GM12891 (cell line): ENCODE measurements at regions not wholly inside any gene's neighbourhood (a gene's known extent, or its start where the extent isn't known, plus 50 kb on each side); places are given as distances from the start of the nearest gene placed in this dataset.

Source experiments
- PAX5 ChIP-seq: IDR thresholded peaks from 2 replicates; pipeline ENCODE4 v1.6.1; 2011; ENCODE audit warnings: low read length, moderate library complexity, mild to moderate bottlenecking; ENCODE audit not compliant: insufficient read depth, severe bottlenecking
- POLR2A ChIP-seq: IDR thresholded peaks from 2 replicates; pipeline ENCODE4 v1.6.1; 2011; ENCODE audit warnings: low read depth, low read length, control low read depth
- POLR2AphosphoS5 ChIP-seq: IDR thresholded peaks from 2 replicates; pipeline ENCODE4 v1.6.1; 2011; ENCODE audit warnings: low read depth, low read length, control low read depth
- SPI1 ChIP-seq: IDR thresholded peaks from 2 replicates; pipeline ENCODE4 v1.6.1; 2011; ENCODE audit warnings: low read depth, low read length, control low read depth
- TAF1 ChIP-seq: IDR thresholded peaks from 2 replicates; pipeline ENCODE4 v1.6.1; 2011; ENCODE audit warnings: low read depth, low read length, control low read depth

- TF ChIP-seq POLR2A = no peak
- TF ChIP-seq POLR2AphosphoS5 = no peak
- TF ChIP-seq TAF1 = no peak
- TF ChIP-seq SPI1 = no peak
- TF ChIP-seq PAX5 = no peak
Measured at GRCh38 chr12:92349635-92350034, 204.0 kb upstream of the BTG1 start.
